HG03159 (cell line): ENCODE measurements at regions not wholly inside any gene's neighbourhood (a gene's known extent, or its start where the extent isn't known, plus 50 kb on each side); places are given as distances from the start of the nearest gene placed in this dataset.

ENCODE experiments used
- ATAC-seq: cut with Tn5 transposase; IDR thresholded peaks from one replicate; pipeline ENCODE4 v1.9.1; 2021; ENCODE audit warnings: mild to moderate bottlenecking, moderate library complexity; ENCODE audit not compliant: unreplicated experiment

- no peak for ATAC-seq
These were observed 166.9 kb downstream of the ANAPC1 start for GRCh38 chr2:111716905-111717775.
